ENCODE measurements at regions not wholly inside any gene's neighbourhood (a gene's known extent, or its start where the extent isn't known, plus 50 kb on each side); places are given as distances from the start of the nearest gene placed in this dataset.

GRCh38 chr22:34886391-34886790, 179.6 kb upstream of the ISX start:
- ATAC-seq (ENCODE audit: poor library complexity) (no peak), DNase-seq (no peak)
- intact Hi-C loops (cut with DNase I, micrococcal nuclease), result no loop called here
- H3K4me1 Mint-ChIP-seq (ENCODE audit: low read depth), result no peaks in the 10 kb centered on the region
- Histone ChIP-seq H3K4me1 (ENCODE audit: insufficient read depth, low read length) (no peaks in the 10 kb centered on the region), H3K36me3 (ENCODE audit: insufficient read depth, low read length) (no peaks in the 10 kb centered on the region), H3K27me3 (ENCODE audit: control insufficient read depth in 1 of 2, insufficient read depth in 2 of 2, low read length in 2 of 2) (no peaks in the 10 kb centered on the region), H3K9me3 (ENCODE audit: control insufficient read depth in 1 of 2, insufficient read depth in 1 of 2, low read length in 2 of 2) (peaks cover 0 to 12% of the 10 kb centered on the region in 2 experiments), H3K27ac (ENCODE audit: low read depth in 1 of 2, low read length in 2 of 2) (no peak overlapping the region), H3K4me3 (ENCODE audit: low read length) (no peak overlapping the region)
- H3K27me3 Mint-ChIP-seq, result peaks cover 17% of the 10 kb centered on the region
- H3K4me3 Mint-ChIP-seq, result no peak overlapping the region
- H3K9me3 Mint-ChIP-seq, result peaks cover 8% of the 10 kb centered on the region
- POLR2A ChIA-PET, result no interaction called here
- no peaks in the 10 kb centered on the region for H3K36me3 Mint-ChIP-seq (ENCODE audit: low read depth)
- no peak overlapping the region for H3K27ac Mint-ChIP-seq
- TF ChIP-seq CTCF (IDR thresholded peaks at IDR 0.05), result no peak
- CTCF ChIA-PET, result no interaction called here

- Histone ChIP-seq H3K9me3 (ENCODE audit: control insufficient read depth in 1 of 2, insufficient read depth in 1 of 2, low read length in 2 of 2) (peaks cover 0 to 12% of the 10 kb centered on the region in 2 experiments), H3K36me3 (ENCODE audit: insufficient read depth, low read length) (no peaks in the 10 kb centered on the region), H3K4me3 (ENCODE audit: low read length) (no peak overlapping the region), H3K27ac (ENCODE audit: low read depth in 1 of 2, low read length in 2 of 2) (no peak overlapping the region), H3K4me1 (ENCODE audit: insufficient read depth, low read length) (no peaks in the 10 kb centered on the region), H3K27me3 (ENCODE audit: control insufficient read depth in 1 of 2, insufficient read depth in 2 of 2, low read length in 2 of 2) (no peaks in the 10 kb centered on the region)
- H3K9me3 Mint-ChIP-seq, result peaks cover 10% of the 10 kb centered on the region
- H3K27ac Mint-ChIP-seq, result no peak overlapping the region
- H3K27me3 Mint-ChIP-seq, result peaks cover 14% of the 10 kb centered on the region
- intact Hi-C loops (cut with DNase I, micrococcal nuclease), result no loop called here
- ATAC-seq (ENCODE audit: poor library complexity) (no peak), DNase-seq (no peak)
- H3K4me3 Mint-ChIP-seq, result no peak overlapping the region
- TF ChIP-seq CTCF (IDR thresholded peaks at IDR 0.05), result no peak
- no peaks in the 10 kb centered on the region for H3K36me3 Mint-ChIP-seq (ENCODE audit: low read depth)
- CTCF ChIA-PET, result no interaction called here
- H3K4me1 Mint-ChIP-seq (ENCODE audit: low read depth), result no peaks in the 10 kb centered on the region
- POLR2A ChIA-PET, result no interaction called here
Measured at GRCh38 chr22:34886812-34887211, 179.1 kb upstream of the ISX start.

GRCh38 chr22:34897126-34897525, 168.8 kb upstream of the ISX start:
- Mint-ChIP-seq H3K9me3 (no peaks in the 10 kb centered on the region), H3K36me3 (ENCODE audit: low read depth) (no peaks in the 10 kb centered on the region), H3K4me3 (no peak overlapping the region), H3K27ac (no peak overlapping the region), H3K27me3 (peaks cover 17% of the 10 kb centered on the region), H3K4me1 (ENCODE audit: low read depth) (no peaks in the 10 kb centered on the region)
- Histone ChIP-seq H3K4me3 (ENCODE audit: low read length) (no peak overlapping the region), H3K27ac (ENCODE audit: low read depth in 1 of 2, low read length in 2 of 2) (no peak overlapping the region), H3K4me1 (ENCODE audit: insufficient read depth, low read length) (no peaks in the 10 kb centered on the region), H3K9me3 (ENCODE audit: control insufficient read depth in 1 of 2, insufficient read depth in 1 of 2, low read length in 2 of 2) (no peaks in the 10 kb centered on the region), H3K27me3 (ENCODE audit: control insufficient read depth in 1 of 2, insufficient read depth in 2 of 2, low read length in 2 of 2) (peaks cover 0 to 5% of the 10 kb centered on the region in 2 experiments), H3K36me3 (ENCODE audit: insufficient read depth, low read length) (no peaks in the 10 kb centered on the region)
- TF ChIP-seq CTCF (IDR thresholded peaks at IDR 0.05), result no peak
- intact Hi-C loops (cut with DNase I, micrococcal nuclease), result no loop called here
- ChIA-PET CTCF (no interaction called here), POLR2A (no interaction called here)
- DNase-seq (no peak), ATAC-seq (ENCODE audit: poor library complexity) (no peak)
